H9 (cell line): ENCODE measurements at regions not wholly inside any gene's neighbourhood (a gene's known extent, or its start where the extent isn't known, plus 50 kb on each side); places are given as distances from the start of the nearest gene placed in this dataset.
"Not testable (repeated sequence)": the region's sequence is repeated elsewhere in the genome, so short reads cannot be mapped to it uniquely, and the experiment has no call there.

Experiments
- DNase-seq: peaks from one replicate; pipeline ENCODE4 v3.0.0-alpha.2; 2017
- H2AFZ ChIP-seq: one replicate; pipeline ENCODE4 v1.6.1; 2013; ENCODE audit warnings: mild to moderate bottlenecking, low read length, control low read depth, moderate library complexity
- H2AK5ac ChIP-seq: 2 replicates; pipeline ENCODE4 v1.6.1; 2013; ENCODE audit warnings: low read length, control low read depth, mixed read lengths; ENCODE audit not compliant: insufficient read length
- H2BK120ac ChIP-seq: one replicate; pipeline ENCODE4 v1.6.1; 2013; ENCODE audit warnings: low read depth, mild to moderate bottlenecking, low read length, control low read depth, inconsistent platforms; ENCODE audit not compliant: poor library complexity, severe bottlenecking
- H2BK12ac ChIP-seq: 2 replicates; pipeline ENCODE4 v1.6.1; 2013; ENCODE audit warnings: low read length, control low read depth, mixed read lengths, low read depth; ENCODE audit not compliant: insufficient read length
- H2BK15ac ChIP-seq: 2 replicates; pipeline ENCODE4 v1.6.1; 2013; ENCODE audit warnings: low read depth, low read length, control low read depth
- H2BK20ac ChIP-seq: one replicate; pipeline ENCODE4 v1.6.1; 2013; ENCODE audit warnings: low read depth, mild to moderate bottlenecking, low read length, control low read depth, inconsistent platforms; ENCODE audit not compliant: poor library complexity, severe bottlenecking
- H2BK5ac ChIP-seq: 2 replicates; pipeline ENCODE4 v1.6.1; 2013; ENCODE audit warnings: low read length, control low read depth, mixed read lengths; ENCODE audit not compliant: insufficient read length
- H3K14ac ChIP-seq: 2 replicates; pipeline ENCODE4 v1.6.1; 2013; ENCODE audit warnings: low read length, control low read depth; ENCODE audit not compliant: insufficient read depth
- H3K18ac ChIP-seq: 2 replicates; pipeline ENCODE4 v1.6.1; 2013; ENCODE audit warnings: low read depth, mild to moderate bottlenecking, mixed read lengths, low read length, control low read depth; ENCODE audit not compliant: insufficient read length
- H3K23ac ChIP-seq: 2 replicates; pipeline ENCODE4 v1.6.1; 2013; ENCODE audit warnings: low read length, control low read depth, mixed read lengths, low read depth; ENCODE audit not compliant: insufficient read length
- H3K23me2 ChIP-seq: 2 replicates; pipeline ENCODE4 v1.6.1; 2013; ENCODE audit warnings: low read depth, mild to moderate bottlenecking, mixed read lengths, low read length, control low read depth; ENCODE audit not compliant: insufficient read length, poor library complexity, severe bottlenecking
- H3K27ac ChIP-seq: 2 replicates; pipeline ENCODE4 v1.5.1; 2013; ENCODE audit warnings: low read length, control low read depth, mixed read lengths, low read depth; ENCODE audit not compliant: insufficient read length
- H3K27me3 ChIP-seq: 2 replicates; pipeline ENCODE4 v1.6.1; 2013; ENCODE audit warnings: low read length, control low read depth, inconsistent platforms; ENCODE audit not compliant: insufficient read depth
- H3K4ac ChIP-seq: 2 replicates; pipeline ENCODE4 v1.6.1; 2013; ENCODE audit warnings: low read depth, mild to moderate bottlenecking, control low read depth, inconsistent platforms, low read length, moderate library complexity
- H3K4me1 ChIP-seq: 2 replicates; pipeline ENCODE4 v1.6.1; 2013; ENCODE audit warnings: low read length, control low read depth, inconsistent platforms; ENCODE audit not compliant: insufficient read depth
- H3K4me2 ChIP-seq: 2 replicates; pipeline ENCODE4 v1.6.1; 2013; ENCODE audit warnings: low read length, control low read depth, mixed read lengths; ENCODE audit not compliant: insufficient read length, insufficient read depth
- H3K56ac ChIP-seq: 2 replicates; pipeline ENCODE4 v1.6.1; 2013; ENCODE audit warnings: low read depth, mild to moderate bottlenecking, mixed read lengths, low read length, control low read depth; ENCODE audit not compliant: insufficient read length
- H3K79me1 ChIP-seq: 2 replicates; pipeline ENCODE4 v1.6.1; 2013; ENCODE audit warnings: low read depth, mild to moderate bottlenecking, moderate library complexity, low read length, control low read depth, inconsistent platforms; ENCODE audit not compliant: insufficient read depth, poor library complexity, severe bottlenecking
- H3K79me2 ChIP-seq: 2 replicates; pipeline ENCODE4 v1.6.1; 2013; ENCODE audit warnings: low read length, control low read depth, inconsistent platforms; ENCODE audit not compliant: insufficient read depth
- H3K9ac ChIP-seq: 2 replicates; pipeline ENCODE4 v1.6.1; 2013; ENCODE audit warnings: low read length, control low read depth, mixed read lengths; ENCODE audit not compliant: insufficient read length; ENCODE audit errors: extremely low read depth
- H3K9me3 ChIP-seq: one replicate; pipeline ENCODE4 v1.6.1; 2013; ENCODE audit warnings: low read depth, low read length, inconsistent platforms; ENCODE audit not compliant: control insufficient read depth
- H3T11ph ChIP-seq: one replicate; pipeline ENCODE4 v1.6.1; 2013; ENCODE audit warnings: mild to moderate bottlenecking, low read length, control low read depth, inconsistent platforms
- H4K20me1 ChIP-seq: one replicate; pipeline ENCODE4 v1.6.1; 2013; ENCODE audit not compliant: control insufficient read depth, insufficient read length, insufficient read depth
- H4K5ac ChIP-seq: 2 replicates; pipeline ENCODE4 v1.6.1; 2013; ENCODE audit warnings: low read depth, mild to moderate bottlenecking, mixed read lengths, low read length, control low read depth; ENCODE audit not compliant: insufficient read length
- H4K8ac ChIP-seq: replicated peaks from 2 replicates; pipeline ENCODE4 v1.6.1; 2013; ENCODE audit warnings: low read length, control low read depth, mixed read lengths, low read depth; ENCODE audit not compliant: insufficient read length
- H4K91ac ChIP-seq: 2 replicates; pipeline ENCODE4 v1.6.1; 2013; ENCODE audit warnings: low read depth, mild to moderate bottlenecking, moderate library complexity, mixed read lengths, low read length, control low read depth; ENCODE audit not compliant: insufficient read length
- H3K27ac Mint-ChIP-seq, 3 experiments: 2 replicates in 2 of 3; 3 replicates in 1 of 3; pipeline ENCODE4 v1.8.0; 2020 to 2021; ENCODE audit warnings: mixed read lengths in 3 of 3, mild to moderate bottlenecking in 1 of 3, moderate library complexity in 1 of 3
- H3K27me3 Mint-ChIP-seq: 2 replicates; pipeline ENCODE4 v1.8.0; 2021; ENCODE audit warnings: low read depth, mild to moderate bottlenecking, moderate library complexity, mixed read lengths
- H3K36me3 Mint-ChIP-seq, 3 experiments: 2 replicates in 2 of 3; 3 replicates in 1 of 3; pipeline ENCODE4 v1.8.0; 2020 to 2021; ENCODE audit warnings: low read depth in 3 of 3, mixed read lengths in 3 of 3; ENCODE audit not compliant: insufficient read depth in 1 of 3
- H3K4me1 Mint-ChIP-seq, 2 experiments: 2 replicates each; pipeline ENCODE4 v1.8.0; 2020; ENCODE audit warnings: mixed read lengths in 2 of 2
- H3K4me3 Mint-ChIP-seq, 2 experiments: 2 replicates in 1 of 2; 3 replicates in 1 of 2; pipeline ENCODE4 v1.8.0; 2020 to 2021; ENCODE audit warnings: mild to moderate bottlenecking in 2 of 2, mixed read lengths in 2 of 2, moderate library complexity in 1 of 2
- H3K9me3 Mint-ChIP-seq, 2 experiments: 2 replicates in 1 of 2; 3 replicates in 1 of 2; pipeline ENCODE4 v1.8.0; 2020; ENCODE audit warnings: mild to moderate bottlenecking in 2 of 2, mixed read lengths in 2 of 2, moderate library complexity in 1 of 2
- WGBS: extraction: QIAGEN DNeasy Blood & Tissue Kit; methylation state at CpG from one replicate; pipeline ENCODE4 v1.1.7; 2013; ENCODE audit warnings: missing lambda C conversion rate, low lambda C conversion rate, mixed read lengths; ENCODE audit not compliant: insufficient read length; ENCODE audit errors: extremely low coverage; 5-methylcytosine and 5-hydroxymethylcytosine counted together
- TF ChIP-seq, protein P1 (sequence below): fragments of 200-600 bp; sonication (generic); conservative IDR thresholded peaks from 3 replicates; pipeline ENCODE4 v1.8.0; 2021; ENCODE audit warnings: antibody characterized with exemption, mild to moderate bottlenecking

DNA sequence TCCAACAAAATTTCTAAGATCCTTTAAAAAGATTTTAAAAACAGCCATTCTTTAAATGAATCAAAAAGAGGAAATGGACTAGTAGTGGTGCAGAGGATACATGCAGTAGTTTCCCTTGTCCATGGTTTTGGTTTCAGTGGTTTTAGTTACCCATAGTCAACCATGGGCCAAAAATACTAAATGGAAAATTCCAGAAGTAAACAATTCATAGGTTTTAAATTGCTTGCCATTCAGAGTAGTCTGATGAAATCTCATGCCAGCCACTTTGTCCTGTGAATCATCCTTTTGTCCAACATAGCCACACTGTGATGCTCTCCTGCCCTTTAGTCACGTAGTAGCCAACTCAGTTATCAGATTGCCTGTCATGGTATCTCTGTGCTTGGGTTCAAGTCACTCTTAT lies 286.1 kb downstream of the ANXA1 start:
- no peak overlapping the region for H3K9ac ChIP-seq

DNA sequence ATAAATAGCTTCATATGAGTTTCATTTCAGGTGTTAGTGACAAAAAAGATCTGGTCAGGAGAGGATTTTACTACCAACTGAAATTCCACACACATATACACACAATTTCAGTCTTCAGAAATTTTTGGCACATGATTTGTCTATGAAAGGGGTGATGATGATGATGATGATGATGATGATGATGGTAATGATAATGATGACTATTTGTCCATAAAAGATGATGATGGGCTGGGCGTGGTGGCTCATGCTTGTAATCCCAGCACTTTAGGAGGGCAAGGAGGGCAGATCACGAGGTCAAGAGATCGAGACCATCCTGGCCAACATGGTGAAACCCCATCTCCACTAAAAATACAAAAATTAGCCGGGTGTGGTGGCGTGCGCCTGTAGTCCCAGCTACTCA lies 288.2 kb downstream of the ANXA1 start:
- not testable (repeated sequence) for H3K27me3 Mint-ChIP-seq, H3K27ac Mint-ChIP-seq, H3K9me3 ChIP-seq, H3T11ph ChIP-seq, H3K79me2 ChIP-seq, H4K5ac ChIP-seq, H2BK15ac ChIP-seq, H4K91ac ChIP-seq, H4K8ac ChIP-seq, H2BK5ac ChIP-seq, H3K27me3 ChIP-seq, H3K4me3 Mint-ChIP-seq, H3K79me1 ChIP-seq, H3K4me2 ChIP-seq, H2BK120ac ChIP-seq, H3K23me2 ChIP-seq, H2AK5ac ChIP-seq, H3K14ac ChIP-seq, H3K56ac ChIP-seq, H3K27ac ChIP-seq, H3K18ac ChIP-seq, DNase-seq, H2AFZ ChIP-seq, H3K23ac ChIP-seq, H3K9ac ChIP-seq, H3K4me1 ChIP-seq, H2BK20ac ChIP-seq, H4K20me1 ChIP-seq, H3K36me3 Mint-ChIP-seq, H2BK12ac ChIP-seq, H3K4ac ChIP-seq, H3K9me3 Mint-ChIP-seq
- no CpG with 5 or more reads among the region's 6 CpGs for WGBS
- H3K4me1 Mint-ChIP-seq: peaks cover 12 to 20% of the 10 kb centered on the region in 2 experiments

More for the DNA sequence above, 286.1 kb downstream of the ANXA1 start:
- Histone ChIP-seq H2BK12ac (no peak overlapping the region), H3K56ac (no peak overlapping the region), H3K18ac (no peak overlapping the region), H3K23me2 (no peaks in the 10 kb centered on the region), H4K5ac (no peak overlapping the region), H3T11ph (no peak overlapping the region), H3K79me1 (no peaks in the 10 kb centered on the region), H3K4me2 (no peak overlapping the region), H2BK120ac (no peak overlapping the region), H3K27me3 (no peaks in the 10 kb centered on the region), H2BK20ac (no peak overlapping the region), H3K79me2 (no peaks in the 10 kb centered on the region), H4K20me1 (no peaks in the 10 kb centered on the region), H3K14ac (no peak overlapping the region), H3K27ac (no peak overlapping the region), H4K8ac (no peak overlapping the region), H4K91ac (no peak overlapping the region), H2AFZ (no peak overlapping the region), H3K4me1 (no peaks in the 10 kb centered on the region; the same call in 1 of the 2 replicates), H3K9me3 (no peaks in the 10 kb centered on the region), H3K23ac (no peak overlapping the region), H2BK15ac (no peak overlapping the region), H3K4ac (no peak overlapping the region), H2AK5ac (no peak overlapping the region), H2BK5ac (no peak overlapping the region)
- DNase-seq: no peak
- Mint-ChIP-seq H3K4me1 (peaks cover 12 to 15% of the 10 kb centered on the region in 2 experiments), H3K27ac (0 out of 7 replicates have a peak overlapping the region, but pooled peaks of 1 of the 3 experiments have one; percentile 14), H3K9me3 (no peaks in the 10 kb centered on the region), H3K27me3 (no peaks in the 10 kb centered on the region), H3K36me3 (no peaks in the 10 kb centered on the region), H3K4me3 (no peak overlapping the region)
- no CpG with 5 or more reads among the region's 1 CpG for WGBS
- TF ChIP-seq, protein P1, sequence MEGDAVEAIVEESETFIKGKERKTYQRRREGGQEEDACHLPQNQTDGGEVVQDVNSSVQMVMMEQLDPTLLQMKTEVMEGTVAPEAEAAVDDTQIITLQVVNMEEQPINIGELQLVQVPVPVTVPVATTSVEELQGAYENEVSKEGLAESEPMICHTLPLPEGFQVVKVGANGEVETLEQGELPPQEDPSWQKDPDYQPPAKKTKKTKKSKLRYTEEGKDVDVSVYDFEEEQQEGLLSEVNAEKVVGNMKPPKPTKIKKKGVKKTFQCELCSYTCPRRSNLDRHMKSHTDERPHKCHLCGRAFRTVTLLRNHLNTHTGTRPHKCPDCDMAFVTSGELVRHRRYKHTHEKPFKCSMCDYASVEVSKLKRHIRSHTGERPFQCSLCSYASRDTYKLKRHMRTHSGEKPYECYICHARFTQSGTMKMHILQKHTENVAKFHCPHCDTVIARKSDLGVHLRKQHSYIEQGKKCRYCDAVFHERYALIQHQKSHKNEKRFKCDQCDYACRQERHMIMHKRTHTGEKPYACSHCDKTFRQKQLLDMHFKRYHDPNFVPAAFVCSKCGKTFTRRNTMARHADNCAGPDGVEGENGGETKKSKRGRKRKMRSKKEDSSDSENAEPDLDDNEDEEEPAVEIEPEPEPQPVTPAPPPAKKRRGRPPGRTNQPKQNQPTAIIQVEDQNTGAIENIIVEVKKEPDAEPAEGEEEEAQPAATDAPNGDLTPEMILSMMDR: no peak
